Bronchial epithelial cell (primary cell): ENCODE measurements at regions not wholly inside any gene's neighbourhood (a gene's known extent, or its start where the extent isn't known, plus 50 kb on each side); places are given as distances from the start of the nearest gene placed in this dataset.

Source experiments
- DNase-seq: peaks from one replicate; pipeline ENCODE4 v3.0.0-alpha.2; 2010; ENCODE audit warnings: low read depth
- FAIRE-seq: peaks from 2 replicates; lab custom pipeline; 2011; peaks lifted over from hg19 to GRCh38; lab: Jason Lieb, UNC
- H3K27me3 ChIP-seq: 2 replicates; pipeline ENCODE4 v1.5.1; 2011; ENCODE audit warnings: low read length; ENCODE audit not compliant: control insufficient read depth, insufficient read depth
- H3K36me3 ChIP-seq: 2 replicates; pipeline ENCODE4 v1.5.1; 2011; ENCODE audit warnings: low read length; ENCODE audit not compliant: control insufficient read depth, insufficient read depth
- H3K4me3 ChIP-seq: 2 replicates; pipeline ENCODE4 v1.5.1; 2011; ENCODE audit warnings: mild to moderate bottlenecking, low read depth, low read length, control low read depth
- TF ChIP-seq, protein P1 (sequence below): IDR thresholded peaks from 2 replicates; pipeline ENCODE4 v1.5.1; 2011; ENCODE audit warnings: mild to moderate bottlenecking, moderate library complexity, low read length, control low read depth, inconsistent platforms; ENCODE audit not compliant: insufficient read depth, severe bottlenecking

- Histone ChIP-seq H3K27me3 (no peaks in the 10 kb centered on the region), H3K36me3 (no peaks in the 10 kb centered on the region), H3K4me3 (no peak overlapping the region)
- TF ChIP-seq, protein P1, sequence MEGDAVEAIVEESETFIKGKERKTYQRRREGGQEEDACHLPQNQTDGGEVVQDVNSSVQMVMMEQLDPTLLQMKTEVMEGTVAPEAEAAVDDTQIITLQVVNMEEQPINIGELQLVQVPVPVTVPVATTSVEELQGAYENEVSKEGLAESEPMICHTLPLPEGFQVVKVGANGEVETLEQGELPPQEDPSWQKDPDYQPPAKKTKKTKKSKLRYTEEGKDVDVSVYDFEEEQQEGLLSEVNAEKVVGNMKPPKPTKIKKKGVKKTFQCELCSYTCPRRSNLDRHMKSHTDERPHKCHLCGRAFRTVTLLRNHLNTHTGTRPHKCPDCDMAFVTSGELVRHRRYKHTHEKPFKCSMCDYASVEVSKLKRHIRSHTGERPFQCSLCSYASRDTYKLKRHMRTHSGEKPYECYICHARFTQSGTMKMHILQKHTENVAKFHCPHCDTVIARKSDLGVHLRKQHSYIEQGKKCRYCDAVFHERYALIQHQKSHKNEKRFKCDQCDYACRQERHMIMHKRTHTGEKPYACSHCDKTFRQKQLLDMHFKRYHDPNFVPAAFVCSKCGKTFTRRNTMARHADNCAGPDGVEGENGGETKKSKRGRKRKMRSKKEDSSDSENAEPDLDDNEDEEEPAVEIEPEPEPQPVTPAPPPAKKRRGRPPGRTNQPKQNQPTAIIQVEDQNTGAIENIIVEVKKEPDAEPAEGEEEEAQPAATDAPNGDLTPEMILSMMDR = no peak
- FAIRE-seq = no peak
- no peak for DNase-seq
These were observed 330.2 kb upstream of the FMN2 start for GRCh38 chr1:239761509-239761908.

DNA sequence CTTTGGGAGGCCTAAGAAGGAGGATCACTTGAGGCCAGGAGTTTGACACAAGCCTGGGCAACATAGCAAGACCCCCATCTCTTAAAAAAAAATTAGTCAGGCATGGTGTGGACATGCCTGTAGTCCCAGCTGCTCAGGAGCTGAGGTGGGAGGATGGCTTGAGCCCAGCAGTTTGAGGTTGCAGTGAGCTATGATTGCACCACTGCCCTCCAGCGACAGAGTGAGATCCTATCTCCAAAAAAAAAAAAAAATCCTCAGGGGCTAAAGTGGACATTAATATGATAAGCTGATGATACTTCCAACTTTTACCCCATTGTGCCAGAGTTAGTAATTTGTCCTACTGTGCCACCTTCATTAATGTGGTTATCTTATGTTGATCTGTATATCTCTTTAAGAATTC is 327.8 kb upstream of the FMN2 start:
- TF ChIP-seq, protein P1 = no peak
- FAIRE-seq (no peak), DNase-seq (no peak)
- no peaks in the 10 kb centered on the region for H3K27me3 ChIP-seq
- H3K4me3 ChIP-seq = no peak overlapping the region
- H3K36me3 ChIP-seq = no peaks in the 10 kb centered on the region

DNA sequence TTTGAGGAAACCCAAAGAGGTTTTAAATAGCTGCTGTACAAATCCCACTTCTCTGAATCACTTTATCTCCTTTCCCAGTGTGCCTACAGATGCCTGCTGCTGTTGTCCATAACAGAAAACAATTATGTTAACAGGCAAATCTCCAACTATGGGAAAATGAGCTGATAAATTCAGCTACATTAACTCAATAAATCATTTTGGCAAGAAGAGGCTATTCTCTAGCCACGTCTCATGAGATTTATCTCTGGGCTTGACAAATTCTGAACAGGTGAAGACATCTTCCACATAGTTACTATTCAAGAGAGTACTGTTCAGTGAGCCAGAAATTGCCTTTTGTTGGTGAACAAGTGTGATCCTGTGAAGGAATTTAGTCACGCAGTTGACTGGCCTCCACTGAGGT is 327.1 kb upstream of the FMN2 start:
- no peak for DNase-seq
- TF ChIP-seq, protein P1 = no peak
- H3K36me3 ChIP-seq = no peaks in the 10 kb centered on the region
- FAIRE-seq = no peak
- no peaks in the 10 kb centered on the region for H3K27me3 ChIP-seq
- H3K4me3 ChIP-seq = no peak overlapping the region

- Histone ChIP-seq H3K27me3 (no peaks in the 10 kb centered on the region), H3K4me3 (no peak overlapping the region), H3K36me3 (no peaks in the 10 kb centered on the region)
- TF ChIP-seq, protein P1 = no peak
- DNase-seq = no peak
- no peak for FAIRE-seq
These were observed 326.5 kb upstream of the FMN2 start for GRCh38 chr1:239765163-239765562.

GRCh38 chr1:239771550-239771949 is 320.1 kb upstream of the FMN2 start:
- H3K4me3 ChIP-seq = no peak overlapping the region
- H3K36me3 ChIP-seq = no peaks in the 10 kb centered on the region
- FAIRE-seq (no peak), DNase-seq (no peak)
- no peaks in the 10 kb centered on the region for H3K27me3 ChIP-seq
- TF ChIP-seq, protein P1 = no peak

- no peak for DNase-seq
- no peak overlapping the region for H3K4me3 ChIP-seq
- TF ChIP-seq, protein P1 = no peak
- no peaks in the 10 kb centered on the region for H3K27me3 ChIP-seq
- no peak for FAIRE-seq
- H3K36me3 ChIP-seq = no peaks in the 10 kb centered on the region
These were observed 319.2 kb upstream of the FMN2 start for GRCh38 chr1:239772446-239772845.
